Psoas muscle (tissue), 7 donors: ENCODE measurements at regions not wholly inside any gene's neighbourhood (a gene's known extent, or its start where the extent isn't known, plus 50 kb on each side); places are given as distances from the start of the nearest gene placed in this dataset.

ENCODE experiments used
- ATAC-seq, 4 donors: fragments of 200-7000 bp; cut with Tn5 transposase; one replicate each; pipeline ENCODE4 v1.9.1; 2020; ENCODE audit warnings: moderate library complexity in 3 of 4, mild to moderate bottlenecking in 2 of 4
- DNase-seq, 2 donors: peaks; one replicate each; pipeline ENCODE4 v3.0.0-alpha.2; 2020
- H3K27ac ChIP-seq: fragments of 200-600 bp; one replicate; pipeline ENCODE4 v1.8.0; 2022
- H3K27me3 ChIP-seq, 3 donors: fragments of 200-600 bp in 1 of 3; one replicate each; pipeline versions ENCODE4 v1.6.1 to v1.8.0; 2013 to 2022; ENCODE audit warnings: low read length in 2 of 3, mild to moderate bottlenecking in 2 of 3, moderate library complexity in 1 of 3; ENCODE audit not compliant: insufficient read depth in 3 of 3
- H3K36me3 ChIP-seq, 2 donors: fragments of 200-600 bp in 1 of 2; one replicate each; pipeline versions ENCODE4 v1.6.1 to v1.8.0; 2013 to 2022; ENCODE audit warnings: low read depth in 1 of 2, mild to moderate bottlenecking in 1 of 2, moderate library complexity in 1 of 2; ENCODE audit not compliant: insufficient read depth in 1 of 2
- H3K4me1 ChIP-seq: fragments of 200-600 bp; one replicate; pipeline ENCODE4 v1.8.0; 2022
- H3K4me3 ChIP-seq: fragments of 200-600 bp; one replicate; pipeline ENCODE4 v1.8.0; 2022; ENCODE audit warnings: mild to moderate bottlenecking
- H3K9me3 ChIP-seq: fragments of 200-600 bp; one replicate; pipeline ENCODE4 v1.8.0; 2022
- CTCF ChIP-seq: fragments of 200-600 bp; IDR thresholded peaks from one replicate; pipeline ENCODE4 v1.8.0; 2022; ENCODE audit warnings: antibody characterized with exemption
- WGBS, 3 donors: extraction: QIAGEN DNeasy Blood & Tissue Kit; methylation state at CpG; one replicate each; pipeline versions ENCODE4 v1.1.6 to v1.1.7; 2013; 5-methylcytosine and 5-hydroxymethylcytosine counted together
- intact Hi-C, 2 donors: fragments of 100-400 bp; cut with DNase I; formaldehyde crosslinking; loops; one replicate each; pipeline versions ENCODE4 v1.11.0 to v1.14.2; 2022
- donor health status: healthy with polysubstance abuse.
- donor health status: DM: no; HTN: no; CAD: no; lungs with moderate emphysema.
- donor health status: Bipolar disorder and iron deficiency.
- donor health status: healthy.
- donor health status: DM: yes; HTN: yes; CAD: no.
- donor health status: DM: no; HTN: no; CAD: no.
- donor health status: DM: yes; HTN: yes; CAD: no.

- WGBS, 3 donors, result 41 to 72% (median 53%) methylated on average over 4 of the region's 4 CpGs
- intact Hi-C loops, result no loop called here
- no peak for ATAC-seq
Observed at GRCh38 chr1:236343246-236343870, 50.7 kb upstream of the EDARADD start.

GRCh38 chr1:236342403-236343245, 51.5 kb upstream of the EDARADD start:
- ATAC-seq (no peak), DNase-seq (no peak)
- Histone ChIP-seq H3K4me1 (no peaks in the 10 kb centered on the region), H3K27me3 (peaks cover 0 to 2% (median 0%) of the 10 kb centered on the region in 3 donors), H3K9me3 (no peaks in the 10 kb centered on the region), H3K36me3 (no peaks in the 10 kb centered on the region), H3K4me3 (no peak overlapping the region), H3K27ac (no peak overlapping the region)
- no peak for TF ChIP-seq CTCF
- 59 to 68% (median 65%) methylated on average over 5 of the region's 5 CpGs for WGBS, 3 donors
- intact Hi-C loops, result no loop called here

More at GRCh38 chr1:236343246-236343870, 50.7 kb upstream of the EDARADD start:
- no peaks in the 10 kb centered on the region for H3K4me1 ChIP-seq
- no peaks in the 10 kb centered on the region for H3K9me3 ChIP-seq
- no peak for DNase-seq
- TF ChIP-seq CTCF, result no peak
- H3K36me3 ChIP-seq, result no peaks in the 10 kb centered on the region
- no peak overlapping the region for H3K4me3 ChIP-seq
- no peak overlapping the region for H3K27ac ChIP-seq
- peaks cover 0 to 2% (median 0%) of the 10 kb centered on the region in 3 donors for H3K27me3 ChIP-seq

- H3K27ac ChIP-seq, result no peak overlapping the region
- DNase-seq (no peak), ATAC-seq (no peak)
- peaks cover 0 to 2% (median 0%) of the 10 kb centered on the region in 3 donors for H3K27me3 ChIP-seq
- TF ChIP-seq CTCF, result no peak
- intact Hi-C loops, result no loop called here
- no peaks in the 10 kb centered on the region for H3K9me3 ChIP-seq
- no peaks in the 10 kb centered on the region for H3K36me3 ChIP-seq
- H3K4me1 ChIP-seq, result no peaks in the 10 kb centered on the region
- H3K4me3 ChIP-seq, result no peak overlapping the region
- 86 to 94% (median 94%) methylated on average over 4 of the region's 4 CpGs for WGBS, 3 donors
Observed at GRCh38 chr1:236341298-236341697, 52.8 kb upstream of the EDARADD start.

GRCh38 chr1:236338096-236338495, 56.0 kb upstream of the EDARADD start:
- Histone ChIP-seq H3K4me1 (no peaks in the 10 kb centered on the region), H3K4me3 (no peak overlapping the region), H3K36me3 (no peaks in the 10 kb centered on the region), H3K27ac (no peak overlapping the region), H3K27me3 (peaks cover 0 to 2% (median 0%) of the 10 kb centered on the region in 3 donors), H3K9me3 (no peaks in the 10 kb centered on the region)
- TF ChIP-seq CTCF, result no peak
- intact Hi-C loops, result loop anchor here in 1 of 2 donors (10.0 kb wide), 1 partner anchor 57 kb away; the partner anchor contains the start of gene EDARADD
- ATAC-seq (no peak), DNase-seq (no peak)
- 95 to 97% (median 95%) methylated on average over 3 of the region's 3 CpGs for WGBS, 3 donors
